Mesendoderm (in vitro differentiated cells): ENCODE measurements at regions not wholly inside any gene's neighbourhood (a gene's known extent, or its start where the extent isn't known, plus 50 kb on each side); places are given as distances from the start of the nearest gene placed in this dataset.

ENCODE experiments used
- DNase-seq: peaks from one replicate; pipeline ENCODE4 v3.0.0; 2013
- H2AK5ac ChIP-seq: 2 replicates; pipeline ENCODE4 v1.6.1; 2013; ENCODE audit warnings: low read length, inconsistent platforms
- H2BK120ac ChIP-seq: 2 replicates; pipeline ENCODE4 v1.6.1; 2013; ENCODE audit warnings: low read depth, mild to moderate bottlenecking, low read length, moderate library complexity, mixed read lengths
- H2BK15ac ChIP-seq: replicated peaks from 2 replicates; pipeline ENCODE4 v1.6.1; 2013; ENCODE audit warnings: low read depth, mild to moderate bottlenecking, moderate library complexity
- H2BK5ac ChIP-seq: 2 replicates; pipeline ENCODE4 v1.6.1; 2013; ENCODE audit warnings: low read length, inconsistent platforms
- H3K18ac ChIP-seq: 2 replicates; pipeline ENCODE4 v1.6.1; 2013; ENCODE audit warnings: mild to moderate bottlenecking, low read length, mixed read lengths
- H3K23ac ChIP-seq: one replicate; pipeline ENCODE4 v1.6.1; 2013; ENCODE audit warnings: low read length
- H3K27ac ChIP-seq: 2 replicates; pipeline ENCODE4 v1.5.1; 2013; ENCODE audit warnings: low read depth, mild to moderate bottlenecking, inconsistent platforms, low read length, moderate library complexity
- H3K27me3 ChIP-seq: 2 replicates; pipeline ENCODE4 v1.6.1; 2013; ENCODE audit warnings: low read length, control low read depth, mild to moderate bottlenecking, inconsistent platforms; ENCODE audit not compliant: insufficient read depth, poor library complexity
- H3K36me3 ChIP-seq: 2 replicates; pipeline ENCODE4 v1.6.1; 2013; ENCODE audit warnings: low read length, inconsistent platforms; ENCODE audit not compliant: control insufficient read depth, insufficient read depth
- H3K4ac ChIP-seq: one replicate; pipeline ENCODE4 v1.6.1; 2013; ENCODE audit warnings: low read depth, mild to moderate bottlenecking, low read length, moderate library complexity
- H3K4me1 ChIP-seq: 2 replicates; pipeline ENCODE4 v1.6.1; 2013; ENCODE audit warnings: low read depth, low read length, inconsistent platforms; ENCODE audit not compliant: control insufficient read depth
- H3K4me2 ChIP-seq: 2 replicates; pipeline ENCODE4 v1.6.1; 2013; ENCODE audit warnings: low read length
- H3K4me3 ChIP-seq: 2 replicates; pipeline ENCODE4 v1.5.1; 2013; ENCODE audit warnings: mild to moderate bottlenecking, low read length
- H3K56ac ChIP-seq: one replicate; pipeline ENCODE4 v1.6.1; 2013; ENCODE audit warnings: low read length
- H3K79me1 ChIP-seq: 2 replicates; pipeline ENCODE4 v1.6.1; 2013; ENCODE audit warnings: low read length, inconsistent platforms
- H3K79me2 ChIP-seq: 2 replicates; pipeline ENCODE4 v1.6.1; 2013; ENCODE audit warnings: mild to moderate bottlenecking, low read length; ENCODE audit not compliant: control insufficient read depth, insufficient read depth
- H3K9ac ChIP-seq: 2 replicates; pipeline ENCODE4 v1.6.1; 2013; ENCODE audit warnings: low read length, inconsistent platforms
- H4K5ac ChIP-seq: one replicate; pipeline ENCODE4 v1.6.1; 2013; ENCODE audit warnings: low read length
- H4K8ac ChIP-seq: one replicate; pipeline ENCODE4 v1.6.1; 2013; ENCODE audit warnings: low read depth, mild to moderate bottlenecking, control low read depth, low read length, moderate library complexity
- WGBS: extraction: QIAGEN DNeasy Blood & Tissue Kit; methylation state at CpG from one replicate; pipeline ENCODE4 v1.1.7; 2013; ENCODE audit warnings: low lambda C conversion rate, missing lambda C conversion rate; ENCODE audit not compliant: insufficient coverage; ENCODE audit errors: extremely low coverage; 5-methylcytosine and 5-hydroxymethylcytosine counted together

DNA sequence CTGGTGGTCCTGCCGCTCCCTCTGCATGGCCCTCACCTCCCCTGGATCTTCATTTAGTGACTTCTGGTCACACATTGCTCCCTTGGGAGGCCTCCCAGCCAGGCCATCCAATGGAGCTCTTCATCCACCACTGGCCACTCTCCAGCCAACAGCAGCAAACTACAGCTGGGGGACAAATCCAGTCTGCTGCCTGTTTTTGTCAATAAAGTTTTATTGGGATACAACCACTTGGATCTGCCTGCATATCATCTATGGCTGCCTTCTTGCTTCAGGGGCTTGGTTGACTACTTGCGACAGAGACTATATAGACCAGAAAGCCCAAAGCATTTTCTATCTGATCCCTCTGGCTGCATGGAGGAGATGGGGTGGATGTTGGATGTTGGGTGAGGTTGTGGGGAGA, 156.6 kb upstream of the SULF2 start:
- no peak overlapping the region for H4K5ac ChIP-seq
- no peak overlapping the region for H2BK15ac ChIP-seq
- DNase-seq, result no peak
- H3K18ac ChIP-seq, result no peak overlapping the region
- H3K79me1 ChIP-seq, result no peaks in the 10 kb centered on the region
- no peak overlapping the region for H2BK5ac ChIP-seq
- H3K4ac ChIP-seq, result no peak overlapping the region
- WGBS, result no CpG with 5 or more reads among the region's 2 CpGs
- H3K4me1 ChIP-seq, result no peaks in the 10 kb centered on the region
- no peak overlapping the region for H4K8ac ChIP-seq
- H3K4me3 ChIP-seq, result no peak overlapping the region
- no peak overlapping the region for H3K9ac ChIP-seq
- H3K4me2 ChIP-seq, result no peak overlapping the region
- H2BK120ac ChIP-seq, result no peak overlapping the region
- no peaks in the 10 kb centered on the region for H3K27me3 ChIP-seq
- no peaks in the 10 kb centered on the region for H3K79me2 ChIP-seq
- H3K56ac ChIP-seq, result no peak overlapping the region
- H2AK5ac ChIP-seq, result no peak overlapping the region
- H3K27ac ChIP-seq, result no peak overlapping the region
- no peak overlapping the region for H3K23ac ChIP-seq
- no peaks in the 10 kb centered on the region for H3K36me3 ChIP-seq

DNA sequence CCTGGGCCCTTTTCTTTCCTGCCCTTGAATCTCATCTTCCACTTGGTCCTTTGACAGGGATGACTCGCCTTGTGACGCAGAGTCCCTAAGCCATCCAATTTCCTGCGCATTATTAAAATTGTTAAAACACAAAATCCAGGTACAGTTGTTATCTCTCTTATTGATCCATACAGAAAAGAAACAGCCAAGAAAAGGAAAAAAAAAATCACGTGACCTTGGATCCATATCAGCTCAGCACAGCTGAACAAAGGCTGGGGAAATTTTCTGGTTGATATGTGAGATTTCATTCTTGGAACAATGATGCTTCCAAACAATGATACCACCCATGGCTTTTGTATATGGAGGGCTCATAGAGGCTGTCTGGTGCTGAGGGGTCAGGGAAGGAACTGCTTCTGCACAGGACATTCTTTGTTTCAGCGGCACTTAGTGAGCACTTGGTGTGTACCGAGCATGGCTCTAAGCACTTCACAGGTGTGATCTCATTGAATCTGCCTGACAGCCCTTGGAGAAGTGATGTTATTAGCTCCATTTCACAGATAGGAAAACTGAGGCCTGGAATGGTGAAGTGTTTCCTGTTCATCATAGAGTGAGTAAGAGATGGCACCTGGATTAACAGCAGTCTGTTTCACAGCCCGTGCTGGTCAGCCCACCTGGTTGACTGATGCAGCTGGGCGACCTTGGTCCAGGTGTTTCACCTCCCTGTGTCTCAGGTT, 155.0 kb upstream of the SULF2 start:
- no peaks in the 10 kb centered on the region for H3K27me3 ChIP-seq
- H2BK15ac ChIP-seq, result no peak overlapping the region
- DNase-seq, result no peak
- H2BK5ac ChIP-seq, result no peak overlapping the region
- no peak overlapping the region for H4K5ac ChIP-seq
- no peak overlapping the region for H3K23ac ChIP-seq
- H3K4me2 ChIP-seq, result no peak overlapping the region
- no peak overlapping the region for H4K8ac ChIP-seq
- no peaks in the 10 kb centered on the region for H3K79me2 ChIP-seq
- no peaks in the 10 kb centered on the region for H3K4me1 ChIP-seq
- H3K4me3 ChIP-seq, result no peak overlapping the region
- H3K79me1 ChIP-seq, result no peaks in the 10 kb centered on the region
- H2AK5ac ChIP-seq, result no peak overlapping the region
- no peak overlapping the region for H2BK120ac ChIP-seq
- H3K36me3 ChIP-seq, result no peaks in the 10 kb centered on the region
- H3K4ac ChIP-seq, result no peak overlapping the region
- no peak overlapping the region for H3K9ac ChIP-seq
- no CpG with 5 or more reads among the region's 8 CpGs for WGBS
- no peak overlapping the region for H3K27ac ChIP-seq
- no peak overlapping the region for H3K18ac ChIP-seq
- H3K56ac ChIP-seq, result no peak overlapping the region

DNA sequence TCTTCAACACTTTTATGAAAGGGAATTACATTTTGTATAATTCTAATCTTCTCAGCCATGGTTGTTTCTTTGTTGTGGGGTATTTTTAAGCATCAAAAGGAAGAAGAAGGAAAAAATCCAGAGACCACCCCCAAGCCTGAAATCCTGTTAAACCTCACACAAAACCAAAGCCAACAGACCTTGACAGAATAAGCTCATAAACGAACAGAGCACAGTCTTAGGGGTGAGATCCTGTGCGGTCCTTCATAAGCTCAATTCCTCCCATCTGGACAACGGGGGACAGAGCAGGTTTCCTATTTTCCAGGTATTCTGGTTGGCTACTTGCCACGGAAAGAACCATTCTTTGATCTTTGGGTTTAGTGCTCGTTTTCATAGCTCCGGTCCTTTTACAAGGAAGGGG, 151.3 kb upstream of the SULF2 start:
- Histone ChIP-seq H4K5ac (no peak overlapping the region), H3K4me2 (no peak overlapping the region), H2BK5ac (no peak overlapping the region), H2BK15ac (no peak overlapping the region), H3K36me3 (no peaks in the 10 kb centered on the region), H3K27me3 (no peaks in the 10 kb centered on the region), H2AK5ac (no peak overlapping the region), H3K79me2 (no peaks in the 10 kb centered on the region), H3K18ac (no peak overlapping the region), H3K27ac (no peak overlapping the region), H2BK120ac (no peak overlapping the region), H3K23ac (no peak overlapping the region), H3K9ac (no peak overlapping the region), H3K79me1 (no peaks in the 10 kb centered on the region), H3K4me3 (no peak overlapping the region), H4K8ac (no peak overlapping the region), H3K4me1 (no peaks in the 10 kb centered on the region), H3K56ac (no peak overlapping the region), H3K4ac (no peak overlapping the region)
- DNase-seq, result no peak
- no CpG with 5 or more reads among the region's 6 CpGs for WGBS

DNA sequence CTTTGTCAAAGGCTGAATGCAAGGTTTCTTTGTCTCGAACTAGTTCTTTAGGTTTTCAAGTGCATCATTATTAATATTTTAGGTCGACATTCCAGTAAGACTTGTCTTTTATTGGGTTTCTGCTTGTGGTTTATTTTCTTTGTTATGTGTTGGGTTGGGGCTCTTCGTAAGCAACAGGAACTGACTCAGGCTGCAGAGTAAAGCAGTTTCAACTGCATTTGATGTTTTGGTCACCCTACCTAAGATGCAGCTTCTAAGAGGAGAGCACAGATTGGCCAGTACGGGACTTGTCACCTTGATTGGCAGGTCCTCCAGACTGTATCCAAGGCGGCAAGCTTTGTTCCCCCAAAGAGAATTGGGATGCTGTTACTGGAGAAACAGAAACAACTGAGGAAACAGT, 149.5 kb upstream of the SULF2 start:
- H4K5ac ChIP-seq, result no peak overlapping the region
- no peak overlapping the region for H4K8ac ChIP-seq
- no peak overlapping the region for H3K4ac ChIP-seq
- H3K79me2 ChIP-seq, result no peaks in the 10 kb centered on the region
- H3K4me3 ChIP-seq, result no peak overlapping the region
- DNase-seq, result no peak
- H3K4me1 ChIP-seq, result no peaks in the 10 kb centered on the region
- no peaks in the 10 kb centered on the region for H3K79me1 ChIP-seq
- no peak overlapping the region for H3K18ac ChIP-seq
- no peak overlapping the region for H2BK5ac ChIP-seq
- no peak overlapping the region for H3K4me2 ChIP-seq
- no peaks in the 10 kb centered on the region for H3K36me3 ChIP-seq
- no peak overlapping the region for H3K23ac ChIP-seq
- H3K27ac ChIP-seq, result no peak overlapping the region
- H2BK15ac ChIP-seq, result no peak overlapping the region
- H2BK120ac ChIP-seq, result no peak overlapping the region
- H3K56ac ChIP-seq, result no peak overlapping the region
- no peak overlapping the region for H2AK5ac ChIP-seq
- no CpG with 5 or more reads among the region's 5 CpGs for WGBS
- H3K9ac ChIP-seq, result no peak overlapping the region
- no peaks in the 10 kb centered on the region for H3K27me3 ChIP-seq

DNA sequence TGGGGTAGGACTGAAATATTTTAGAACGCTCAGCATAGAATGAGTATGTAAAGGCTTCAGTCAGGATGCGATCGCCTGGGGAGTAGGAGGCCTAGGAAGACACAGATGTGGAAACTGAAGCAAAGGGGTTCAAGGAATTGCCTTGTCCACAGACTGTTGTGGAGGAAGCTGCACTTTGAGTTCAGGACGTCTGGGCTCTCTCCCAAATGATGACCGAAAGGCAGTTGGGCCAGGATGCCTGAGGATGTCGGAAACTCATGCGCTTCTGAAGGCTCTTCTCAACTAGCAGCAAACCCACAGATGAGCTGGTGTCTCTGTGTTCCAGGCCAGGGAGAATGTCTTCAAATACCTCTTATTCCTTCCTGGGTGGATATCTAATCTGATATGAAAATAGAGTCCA, 146.2 kb upstream of the SULF2 start:
- H2BK15ac ChIP-seq, result no peak overlapping the region
- no peak overlapping the region for H2BK5ac ChIP-seq
- H3K27ac ChIP-seq, result no peak overlapping the region
- H3K27me3 ChIP-seq, result no peaks in the 10 kb centered on the region
- no CpG with 5 or more reads among the region's 7 CpGs for WGBS
- no peaks in the 10 kb centered on the region for H3K79me1 ChIP-seq
- H3K9ac ChIP-seq, result no peak overlapping the region
- no peak overlapping the region for H4K5ac ChIP-seq
- H3K4me2 ChIP-seq, result no peak overlapping the region
- no peak overlapping the region for H3K18ac ChIP-seq
- H3K79me2 ChIP-seq, result no peaks in the 10 kb centered on the region
- H2AK5ac ChIP-seq, result no peak overlapping the region
- no peak overlapping the region for H2BK120ac ChIP-seq
- H3K4me1 ChIP-seq, result peaks cover 2% of the 10 kb centered on the region
- no peak overlapping the region for H3K23ac ChIP-seq
- H3K4ac ChIP-seq, result no peak overlapping the region
- no peak overlapping the region for H4K8ac ChIP-seq
- no peak for DNase-seq
- no peaks in the 10 kb centered on the region for H3K36me3 ChIP-seq
- H3K4me3 ChIP-seq, result no peak overlapping the region
- no peak overlapping the region for H3K56ac ChIP-seq

DNA sequence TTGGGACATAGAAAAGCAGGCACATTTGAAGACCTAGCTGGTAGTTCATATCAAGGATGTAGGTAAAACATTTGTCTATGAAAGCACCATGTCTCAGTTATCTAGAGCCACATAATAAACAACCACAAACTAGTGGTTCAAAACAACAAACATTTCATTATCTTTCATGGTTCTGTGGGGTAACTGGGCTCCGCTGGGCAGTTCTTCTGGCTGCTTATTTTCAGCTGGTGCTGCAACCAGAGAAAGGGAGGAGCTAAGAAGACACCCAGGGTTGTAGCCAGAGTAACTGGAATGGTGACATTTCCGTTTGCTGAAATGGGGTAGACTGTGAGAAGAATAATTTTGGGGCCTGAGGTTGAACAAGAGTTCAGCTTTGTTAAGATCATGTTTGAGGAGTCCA, 145.7 kb upstream of the SULF2 start:
- no peak overlapping the region for H2BK120ac ChIP-seq
- WGBS, result no CpG with 5 or more reads among the region's 2 CpGs
- no peaks in the 10 kb centered on the region for H3K79me2 ChIP-seq
- H4K5ac ChIP-seq, result no peak overlapping the region
- H3K4me1 ChIP-seq, result peaks cover 2% of the 10 kb centered on the region
- H3K27ac ChIP-seq, result no peak overlapping the region
- H2AK5ac ChIP-seq, result no peak overlapping the region
- no peak overlapping the region for H3K4me3 ChIP-seq
- no peak overlapping the region for H2BK5ac ChIP-seq
- DNase-seq, result no peak
- no peaks in the 10 kb centered on the region for H3K79me1 ChIP-seq
- H3K18ac ChIP-seq, result no peak overlapping the region
- H4K8ac ChIP-seq, result no peak overlapping the region
- H3K4ac ChIP-seq, result no peak overlapping the region
- H3K4me2 ChIP-seq, result no peak overlapping the region
- H3K27me3 ChIP-seq, result no peaks in the 10 kb centered on the region
- H3K9ac ChIP-seq, result no peak overlapping the region
- no peak overlapping the region for H3K23ac ChIP-seq
- H3K56ac ChIP-seq, result no peak overlapping the region
- no peak overlapping the region for H2BK15ac ChIP-seq
- no peaks in the 10 kb centered on the region for H3K36me3 ChIP-seq
